SK-N-SH treated with all-trans-retinoic acid at 6 μM for 48 hours (cell line): ENCODE measurements at regions not wholly inside any gene's neighbourhood (a gene's known extent, or its start where the extent isn't known, plus 50 kb on each side); places are given as distances from the start of the nearest gene placed in this dataset.

Source experiments
- ARNTL ChIP-seq: fragments of 450-650 bp; formaldehyde crosslinking; IDR thresholded peaks from 2 replicates; pipeline ENCODE4 v1.5.0; 2020; ENCODE audit warnings: low read depth, mild to moderate bottlenecking, moderate library complexity, borderline replicate concordance
- CSDC2 ChIP-seq: fragments of 250-450 bp; sonication (Bioruptor Pico); IDR thresholded peaks from 2 replicates; pipeline ENCODE4 v1.5.0; 2020; ENCODE audit warnings: mild to moderate bottlenecking, moderate library complexity
- GLIS3 ChIP-seq: fragments of 250-450 bp; sonication (Bioruptor Pico); IDR thresholded peaks from 2 replicates; pipeline ENCODE4 v1.5.0; 2020; ENCODE audit warnings: mild to moderate bottlenecking, moderate library complexity
- ISL1 ChIP-seq: fragments of 250-450 bp; sonication (Bioruptor Pico); IDR thresholded peaks from 2 replicates; pipeline ENCODE4 v2.1.2; 2022; ENCODE audit warnings: mild to moderate bottlenecking, moderate library complexity
- OSR1 ChIP-seq: fragments of 250-450 bp; sonication (Bioruptor Pico); IDR thresholded peaks from 2 replicates; pipeline ENCODE4 v1.8.0; 2022; ENCODE audit warnings: moderate library complexity, mild to moderate bottlenecking, inconsistent platforms
- TOX ChIP-seq: fragments of 250-450 bp; sonication (Bioruptor Pico); IDR thresholded peaks from 2 replicates; pipeline ENCODE4 v1.8.0; 2021; ENCODE audit warnings: mild to moderate bottlenecking, moderate library complexity, borderline replicate concordance
- ZC3H10 ChIP-seq: fragments of 250-450 bp; sonication (Bioruptor Pico); IDR thresholded peaks from 2 replicates; pipeline ENCODE4 v1.5.1; 2021; ENCODE audit warnings: mild to moderate bottlenecking, moderate library complexity
- ZFP3 ChIP-seq: fragments of 250-450 bp; sonication (Bioruptor Pico); IDR thresholded peaks from 2 replicates; pipeline ENCODE4 v1.5.0; 2020; ENCODE audit warnings: mild to moderate bottlenecking, moderate library complexity
- ZNF565 ChIP-seq: fragments of 450-650 bp; formaldehyde crosslinking; conservative IDR thresholded peaks from 2 replicates; pipeline ENCODE4 v1.5.0; 2020; ENCODE audit warnings: low read depth, mild to moderate bottlenecking, moderate library complexity
- ZNF70 ChIP-seq: fragments of 450-650 bp; formaldehyde crosslinking; IDR thresholded peaks from 2 replicates; pipeline ENCODE4 v1.5.0; 2020; ENCODE audit warnings: mild to moderate bottlenecking, moderate library complexity
- TF ChIP-seq, protein P1 (sequence below): fragments of 250-450 bp; sonication (Bioruptor Pico); IDR thresholded peaks from 2 replicates; pipeline ENCODE4 v1.8.0; 2020; ENCODE audit warnings: mild to moderate bottlenecking, moderate library complexity, borderline replicate concordance
- TF ChIP-seq, protein P2 (sequence below): fragments of 250-450 bp; sonication (Bioruptor Pico); IDR thresholded peaks from 2 replicates; pipeline ENCODE4 v1.5.1; 2021; ENCODE audit warnings: mild to moderate bottlenecking, moderate library complexity
- TF ChIP-seq, protein P3 (sequence below): fragments of 250-450 bp; sonication (Bioruptor Pico); IDR thresholded peaks from 2 replicates; pipeline ENCODE4 v1.8.0; 2021; ENCODE audit warnings: low read depth, mild to moderate bottlenecking, moderate library complexity, borderline replicate concordance
- TF ChIP-seq, protein P4 (sequence below): fragments of 250-450 bp; sonication (Bioruptor Pico); IDR thresholded peaks from 2 replicates; pipeline ENCODE4 v1.5.1; 2020; ENCODE audit warnings: low read depth, mild to moderate bottlenecking, moderate library complexity

DNA sequence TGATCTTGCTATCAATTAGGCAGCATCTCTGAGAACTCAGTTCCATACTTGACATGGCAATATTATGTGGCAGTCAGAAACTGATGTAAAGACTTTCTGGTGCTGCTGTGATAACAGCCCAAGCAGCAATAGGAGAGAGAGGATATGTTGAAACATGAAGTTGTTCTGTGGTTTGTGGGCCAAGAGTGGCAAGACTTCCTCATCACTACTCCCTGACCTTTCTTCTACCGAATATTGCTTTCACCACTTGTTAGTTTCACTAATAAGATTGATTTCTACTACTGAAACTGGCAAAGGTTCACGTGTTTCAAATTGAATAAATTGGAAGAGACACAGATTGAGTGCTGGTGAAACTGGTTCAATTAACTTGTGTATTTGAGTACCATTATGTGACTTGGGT is 852.6 kb upstream of the RAG2 start:
- TF ChIP-seq ZFP3 (no peak), ISL1 (no peak), ZNF565 (CRISPR knock-in tag) (no peak), GLIS3 (CRISPR knock-in tag) (no peak), ZNF70 (no peak), TOX (CRISPR knock-in tag) (no peak), OSR1 (CRISPR knock-in tag) (no peak), ZC3H10 (CRISPR knock-in tag) (no peak), CSDC2 (CRISPR knock-in tag) (no peak), ARNTL (no peak)
- TF ChIP-seq, protein P1, sequence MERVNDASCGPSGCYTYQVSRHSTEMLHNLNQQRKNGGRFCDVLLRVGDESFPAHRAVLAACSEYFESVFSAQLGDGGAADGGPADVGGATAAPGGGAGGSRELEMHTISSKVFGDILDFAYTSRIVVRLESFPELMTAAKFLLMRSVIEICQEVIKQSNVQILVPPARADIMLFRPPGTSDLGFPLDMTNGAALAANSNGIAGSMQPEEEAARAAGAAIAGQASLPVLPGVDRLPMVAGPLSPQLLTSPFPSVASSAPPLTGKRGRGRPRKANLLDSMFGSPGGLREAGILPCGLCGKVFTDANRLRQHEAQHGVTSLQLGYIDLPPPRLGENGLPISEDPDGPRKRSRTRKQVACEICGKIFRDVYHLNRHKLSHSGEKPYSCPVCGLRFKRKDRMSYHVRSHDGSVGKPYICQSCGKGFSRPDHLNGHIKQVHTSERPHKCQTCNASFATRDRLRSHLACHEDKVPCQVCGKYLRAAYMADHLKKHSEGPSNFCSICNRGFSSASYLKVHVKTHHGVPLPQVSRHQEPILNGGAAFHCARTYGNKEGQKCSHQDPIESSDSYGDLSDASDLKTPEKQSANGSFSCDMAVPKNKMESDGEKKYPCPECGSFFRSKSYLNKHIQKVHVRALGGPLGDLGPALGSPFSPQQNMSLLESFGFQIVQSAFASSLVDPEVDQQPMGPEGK = no peak
- TF ChIP-seq, protein P2, sequence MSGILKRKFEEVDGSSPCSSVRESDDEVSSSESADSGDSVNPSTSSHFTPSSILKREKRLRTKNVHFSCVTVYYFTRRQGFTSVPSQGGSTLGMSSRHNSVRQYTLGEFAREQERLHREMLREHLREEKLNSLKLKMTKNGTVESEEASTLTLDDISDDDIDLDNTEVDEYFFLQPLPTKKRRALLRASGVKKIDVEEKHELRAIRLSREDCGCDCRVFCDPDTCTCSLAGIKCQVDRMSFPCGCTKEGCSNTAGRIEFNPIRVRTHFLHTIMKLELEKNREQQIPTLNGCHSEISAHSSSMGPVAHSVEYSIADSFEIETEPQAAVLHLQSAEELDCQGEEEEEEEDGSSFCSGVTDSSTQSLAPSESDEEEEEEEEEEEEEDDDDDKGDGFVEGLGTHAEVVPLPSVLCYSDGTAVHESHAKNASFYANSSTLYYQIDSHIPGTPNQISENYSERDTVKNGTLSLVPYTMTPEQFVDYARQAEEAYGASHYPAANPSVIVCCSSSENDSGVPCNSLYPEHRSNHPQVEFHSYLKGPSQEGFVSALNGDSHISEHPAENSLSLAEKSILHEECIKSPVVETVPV = no peak
- TF ChIP-seq, protein P3, sequence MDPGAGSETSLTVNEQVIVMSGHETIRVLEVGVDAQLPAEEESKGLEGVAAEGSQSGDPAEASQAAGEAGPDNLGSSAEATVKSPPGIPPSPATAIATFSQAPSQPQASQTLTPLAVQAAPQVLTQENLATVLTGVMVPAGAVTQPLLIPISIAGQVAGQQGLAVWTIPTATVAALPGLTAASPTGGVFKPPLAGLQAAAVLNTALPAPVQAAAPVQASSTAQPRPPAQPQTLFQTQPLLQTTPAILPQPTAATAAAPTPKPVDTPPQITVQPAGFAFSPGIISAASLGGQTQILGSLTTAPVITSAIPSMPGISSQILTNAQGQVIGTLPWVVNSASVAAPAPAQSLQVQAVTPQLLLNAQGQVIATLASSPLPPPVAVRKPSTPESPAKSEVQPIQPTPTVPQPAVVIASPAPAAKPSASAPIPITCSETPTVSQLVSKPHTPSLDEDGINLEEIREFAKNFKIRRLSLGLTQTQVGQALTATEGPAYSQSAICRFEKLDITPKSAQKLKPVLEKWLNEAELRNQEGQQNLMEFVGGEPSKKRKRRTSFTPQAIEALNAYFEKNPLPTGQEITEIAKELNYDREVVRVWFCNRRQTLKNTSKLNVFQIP = no peak
- TF ChIP-seq, protein P4, sequence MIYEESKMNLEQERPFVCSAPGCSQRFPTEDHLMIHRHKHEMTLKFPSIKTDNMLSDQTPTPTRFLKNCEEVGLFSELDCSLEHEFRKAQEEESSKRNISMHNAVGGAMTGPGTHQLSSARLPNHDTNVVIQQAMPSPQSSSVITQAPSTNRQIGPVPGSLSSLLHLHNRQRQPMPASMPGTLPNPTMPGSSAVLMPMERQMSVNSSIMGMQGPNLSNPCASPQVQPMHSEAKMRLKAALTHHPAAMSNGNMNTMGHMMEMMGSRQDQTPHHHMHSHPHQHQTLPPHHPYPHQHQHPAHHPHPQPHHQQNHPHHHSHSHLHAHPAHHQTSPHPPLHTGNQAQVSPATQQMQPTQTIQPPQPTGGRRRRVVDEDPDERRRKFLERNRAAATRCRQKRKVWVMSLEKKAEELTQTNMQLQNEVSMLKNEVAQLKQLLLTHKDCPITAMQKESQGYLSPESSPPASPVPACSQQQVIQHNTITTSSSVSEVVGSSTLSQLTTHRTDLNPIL = no peak
